HG03139 (cell line): ENCODE measurements at regions not wholly inside any gene's neighbourhood (a gene's known extent, or its start where the extent isn't known, plus 50 kb on each side); places are given as distances from the start of the nearest gene placed in this dataset.
"Not testable (repeated sequence)": the region's sequence is repeated elsewhere in the genome, so short reads cannot be mapped to it uniquely, and the experiment has no call there.

Experiments used
- ATAC-seq: cut with Tn5 transposase; IDR thresholded peaks from one replicate; pipeline ENCODE4 v1.9.1; 2021; ENCODE audit not compliant: unreplicated experiment

- peak; percentile 4 for ATAC-seq
Observed at GRCh38 chr4:123599061-123599919, 202.7 kb downstream of the SPRY1 start.

- ATAC-seq, result peak; percentile 100
Observed at GRCh38 chr4:123599920-123600810, 203.6 kb downstream of the SPRY1 start.

- ATAC-seq, result no peak
Observed at GRCh38 chr4:123600987-123601904, 204.7 kb downstream of the SPRY1 start.

- no peak for ATAC-seq
Observed at GRCh38 chr4:123602007-123602406, 205.4 kb downstream of the SPRY1 start.

- ATAC-seq, result no peak
Observed at GRCh38 chr4:123603165-123603564, 206.6 kb downstream of the SPRY1 start.

GRCh38 chr4:123605797-123606196 is 209.2 kb downstream of the SPRY1 start:
- not testable (repeated sequence) for ATAC-seq

GRCh38 chr4:123606336-123606735 is 209.7 kb downstream of the SPRY1 start:
- no peak for ATAC-seq

GRCh38 chr4:123606946-123607542 is 210.4 kb downstream of the SPRY1 start:
- ATAC-seq, result no peak

- ATAC-seq, result no peak
Observed at GRCh38 chr4:123609829-123610228, 213.2 kb downstream of the SPRY1 start.

GRCh38 chr4:123613586-123614344 is 217.2 kb downstream of the SPRY1 start:
- no peak for ATAC-seq

GRCh38 chr4:123615901-123616300 is 219.3 kb downstream of the SPRY1 start:
- ATAC-seq, result no peak

GRCh38 chr4:123616951-123617461 is 220.4 kb downstream of the SPRY1 start:
- peak; percentile 71 for ATAC-seq

- no peak for ATAC-seq
Observed at GRCh38 chr4:123617791-123618190, 221.2 kb downstream of the SPRY1 start.

GRCh38 chr4:123618606-123619005 is 222.0 kb downstream of the SPRY1 start:
- ATAC-seq, result no peak

GRCh38 chr4:123619326-123619725 is 222.7 kb downstream of the SPRY1 start:
- no peak for ATAC-seq

- no peak for ATAC-seq
Observed at GRCh38 chr4:123619895-123620294, 223.3 kb downstream of the SPRY1 start.

- no peak for ATAC-seq
Observed at GRCh38 chr4:123621072-123621705, 224.6 kb downstream of the SPRY1 start.

- no peak for ATAC-seq
Observed at GRCh38 chr4:123622572-123622971, 226.0 kb downstream of the SPRY1 start.

GRCh38 chr4:123623611-123624010 is 227.0 kb downstream of the SPRY1 start:
- no peak for ATAC-seq
